ENCODE measurements at regions not wholly inside any gene's neighbourhood (a gene's known extent, or its start where the extent isn't known, plus 50 kb on each side); places are given as distances from the start of the nearest gene placed in this dataset.
"Not testable (repeated sequence)": the region's sequence is repeated elsewhere in the genome, so short reads cannot be mapped to it uniquely, and the experiment has no call there.

DNA sequence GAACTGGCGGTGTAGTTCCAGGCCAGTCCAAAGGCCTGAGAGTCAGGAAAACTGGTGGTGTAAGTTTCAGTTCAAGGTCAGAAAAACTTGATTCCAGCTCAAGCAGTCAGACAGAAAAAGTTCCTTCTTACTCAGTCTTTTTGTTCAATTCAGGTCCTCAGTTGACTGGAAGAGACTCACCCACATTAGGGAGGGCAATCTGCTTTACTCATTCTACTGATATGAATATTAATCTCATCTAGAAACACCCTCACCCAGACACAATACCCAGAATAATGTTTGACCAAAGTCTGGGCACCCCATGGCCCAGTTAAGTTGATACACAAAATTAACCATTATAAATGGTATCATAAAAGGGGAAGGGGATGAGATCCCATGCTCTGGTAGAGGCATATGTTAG is 50.1 kb upstream of the LTA4H start:
- DNase-seq (ENCODE audit: low read depth in 2 of 2), result no peak

DNA sequence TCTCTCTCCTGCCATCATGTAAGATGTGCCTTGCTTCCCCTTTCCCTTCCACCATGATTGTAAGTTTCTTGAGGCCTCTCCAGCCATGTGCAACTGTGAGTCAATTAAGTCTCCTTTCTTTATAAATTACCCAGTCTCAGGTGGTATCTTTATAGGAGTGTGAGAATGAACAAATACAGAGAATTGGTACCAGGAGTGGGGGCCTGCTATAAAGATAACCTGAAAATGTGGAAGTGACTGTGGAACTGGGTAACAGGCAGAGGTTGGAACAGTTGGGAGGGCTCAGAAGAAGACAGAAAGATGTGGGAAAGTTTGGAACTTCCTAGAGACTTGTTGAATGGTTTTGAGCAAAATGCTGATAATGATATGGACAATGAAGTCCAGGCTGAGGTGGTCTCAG is 50.8 kb upstream of the LTA4H start:
- not testable (repeated sequence) for DNase-seq (ENCODE audit: low read depth in 2 of 2)

GRCh38 chr12:96091833-96092232 is 56.4 kb upstream of the LTA4H start:
- DNase-seq (ENCODE audit: low read depth in 2 of 2), result no peak

- DNase-seq (ENCODE audit: low read depth in 2 of 2), result no peak
Measured at GRCh38 chr12:96093543-96094196, 58.3 kb upstream of the LTA4H start.

- no peak for DNase-seq (ENCODE audit: low read depth in 2 of 2)
Measured at GRCh38 chr12:96094201-96094600, 58.8 kb upstream of the LTA4H start.

DNA sequence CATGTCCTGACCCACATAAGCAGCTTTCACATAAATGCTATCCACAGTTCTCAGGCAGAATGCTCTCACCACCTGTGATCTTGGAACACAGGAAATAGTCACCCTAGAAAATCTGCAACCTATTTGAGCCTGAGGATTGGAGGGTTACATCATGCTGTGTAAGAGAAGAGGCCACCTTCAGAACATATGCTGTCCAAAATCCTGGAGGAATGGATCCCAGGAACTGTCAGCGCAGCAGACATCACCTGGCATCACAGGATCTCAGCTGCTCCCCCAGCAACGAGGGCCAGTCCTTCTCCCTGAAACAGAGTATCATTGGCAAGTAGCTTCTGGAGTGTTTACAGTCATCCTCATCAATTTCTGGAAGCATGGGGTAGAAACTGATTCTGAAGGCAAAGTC is 63.2 kb upstream of the LTA4H start:
- no peak for DNase-seq (ENCODE audit: low read depth in 2 of 2)

- DNase-seq (ENCODE audit: low read depth in 2 of 2), result no peak
Measured at GRCh38 chr12:96099421-96099820, 64.0 kb upstream of the LTA4H start.

DNA sequence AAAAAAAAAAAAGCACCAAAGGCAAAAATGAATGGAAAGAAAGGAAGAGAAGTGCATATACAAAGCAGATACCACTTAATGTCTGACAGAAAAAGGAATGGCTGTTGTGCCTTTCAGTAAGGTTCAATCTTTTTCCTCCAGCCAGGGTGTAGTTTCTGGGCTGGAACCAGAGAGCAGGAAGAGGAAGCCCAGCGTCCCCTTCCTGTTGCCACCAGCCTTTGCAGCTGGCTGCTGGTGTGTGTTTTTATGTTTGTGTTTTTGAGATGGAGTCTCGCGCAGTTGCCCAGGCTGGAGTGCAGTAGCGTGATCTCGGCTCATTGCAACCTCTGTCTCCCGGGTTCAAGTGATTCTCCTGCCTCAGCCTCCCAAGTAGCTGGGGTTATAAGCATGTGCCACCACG is 64.6 kb upstream of the LTA4H start:
- DNase-seq (ENCODE audit: low read depth in 2 of 2), result no peak

DNA sequence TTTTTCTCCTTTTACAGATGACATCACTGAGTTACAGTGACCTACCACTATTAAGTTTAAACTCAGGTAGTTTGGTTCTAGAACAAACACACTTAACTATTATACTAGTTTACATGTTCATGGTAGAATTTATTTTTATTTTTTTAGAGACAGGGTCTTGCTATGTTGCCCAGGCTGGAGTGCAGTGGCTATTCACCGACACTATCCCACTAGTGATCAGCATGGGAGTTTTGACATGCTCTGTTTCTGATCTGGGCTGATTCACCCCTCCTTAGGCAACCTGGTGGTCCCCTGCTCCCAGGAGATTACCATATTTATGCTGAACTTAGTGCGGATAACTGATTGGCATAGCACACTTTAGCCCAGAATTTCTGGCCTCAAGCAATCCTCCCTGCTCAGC is 66.4 kb upstream of the LTA4H start:
- DNase-seq (ENCODE audit: low read depth in 2 of 2), result no peak

- no peak for DNase-seq (ENCODE audit: low read depth in 2 of 2)
Measured at GRCh38 chr12:96103067-96103644, 67.8 kb upstream of the LTA4H start.

DNA sequence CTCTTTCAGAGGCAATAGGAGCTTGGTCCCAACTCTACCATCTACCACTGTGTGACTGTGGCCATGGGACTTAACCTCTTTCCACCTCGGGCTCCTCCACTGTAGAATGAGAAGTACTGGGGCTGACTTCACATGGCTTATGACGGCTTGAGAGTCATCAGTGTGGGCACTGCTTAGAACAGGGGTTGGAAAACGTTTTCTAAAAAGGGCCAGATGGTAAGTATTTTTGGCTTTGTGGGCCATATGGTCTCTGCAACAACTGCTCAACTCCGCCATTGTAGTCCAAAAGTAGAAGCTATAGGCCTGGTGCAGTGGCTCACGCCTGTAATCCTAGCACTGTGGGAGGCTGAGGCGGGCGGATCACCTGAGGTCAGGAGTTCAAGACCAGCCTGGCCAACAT is 69.2 kb upstream of the LTA4H start:
- no peak for DNase-seq (ENCODE audit: low read depth in 2 of 2)

DNA sequence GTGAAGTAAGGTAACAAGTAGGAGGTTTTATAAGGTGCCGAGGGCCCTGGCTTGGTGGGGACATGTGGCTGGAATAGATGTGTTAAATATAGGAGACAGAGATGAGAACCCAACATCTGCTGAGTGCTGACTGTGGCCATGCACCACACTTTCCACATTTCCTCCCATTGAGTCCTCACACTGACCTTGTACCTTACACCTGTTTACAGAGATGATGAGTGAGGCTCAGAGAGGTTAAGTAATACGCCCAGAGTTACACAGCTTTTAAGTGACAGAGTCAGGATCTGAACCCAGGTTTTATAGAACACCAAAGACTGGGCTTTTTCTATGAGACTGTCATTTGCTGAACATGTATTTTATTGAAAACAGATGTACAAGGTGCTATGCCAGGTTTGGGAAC is 70.8 kb upstream of the LTA4H start:
- no peak for DNase-seq (ENCODE audit: low read depth in 2 of 2)

DNA sequence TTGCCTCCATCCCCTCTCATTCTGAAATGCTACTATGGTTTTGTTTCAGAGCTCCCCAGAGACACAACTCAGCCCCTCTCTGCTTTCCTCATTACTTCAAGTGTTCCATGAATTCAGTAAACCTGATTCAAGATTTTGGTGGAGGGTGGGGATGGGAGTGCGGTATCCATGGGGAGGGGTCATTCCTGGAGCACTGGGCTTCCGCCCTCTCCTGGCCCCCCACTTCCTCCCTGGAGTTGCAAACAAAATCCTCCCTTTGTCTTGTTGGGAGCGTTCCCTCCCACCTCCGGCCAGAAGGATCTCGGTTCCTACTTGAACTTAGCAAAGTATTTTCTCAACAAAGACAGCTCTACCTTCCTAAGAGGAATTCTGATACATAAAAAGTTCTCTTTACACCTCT is 71.8 kb upstream of the LTA4H start:
- no peak for DNase-seq (ENCODE audit: low read depth in 2 of 2)

DNA sequence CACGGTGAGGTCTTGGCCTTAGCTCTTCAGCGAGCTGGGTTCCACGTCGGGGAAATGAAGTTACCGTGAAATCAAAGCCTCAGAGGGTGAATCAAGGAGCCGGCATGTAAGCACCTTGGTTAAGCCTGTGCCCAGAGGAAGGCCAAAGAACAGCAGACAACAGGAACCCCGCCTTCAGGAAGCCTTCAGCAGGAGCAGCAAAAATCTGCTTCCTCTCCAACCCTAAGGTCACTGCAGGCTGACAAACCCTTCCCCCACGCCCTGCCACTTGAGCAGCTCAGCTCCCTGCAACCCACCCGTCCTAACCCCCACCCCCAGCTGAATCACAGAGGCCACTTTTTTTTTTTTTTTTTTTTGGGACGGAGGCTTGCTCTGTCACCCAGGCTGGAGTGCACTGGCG is 72.9 kb upstream of the LTA4H start:
- DNase-seq (ENCODE audit: low read depth in 2 of 2), result peak in 1 of 2 donors; percentile 18

DNA sequence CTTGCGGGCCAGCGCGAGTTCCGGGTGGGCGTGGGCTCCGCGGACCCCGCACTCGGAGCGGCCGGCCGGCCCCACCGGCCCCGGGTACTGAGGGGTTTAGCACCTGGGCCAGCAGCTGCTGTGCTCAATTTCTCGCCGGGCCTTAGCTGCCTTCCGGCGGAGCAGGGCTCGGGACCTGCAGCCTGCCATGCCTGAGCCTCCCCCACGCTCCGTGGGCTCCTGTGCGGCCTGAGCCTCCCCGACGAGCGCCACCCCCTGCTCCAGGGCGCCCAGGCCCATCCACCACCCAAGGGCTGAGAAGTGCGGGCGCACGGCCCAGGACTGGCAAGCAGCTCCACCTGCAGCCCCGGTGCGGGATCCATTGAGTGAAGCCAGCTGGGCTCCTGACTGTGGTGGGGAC is 73.6 kb upstream of the LTA4H start:
- DNase-seq (ENCODE audit: low read depth in 2 of 2), result not testable (repeated sequence)

- no peak for DNase-seq (ENCODE audit: low read depth in 2 of 2)
Measured at GRCh38 chr12:96112733-96113132, 77.3 kb upstream of the LTA4H start.

- DNase-seq (ENCODE audit: low read depth in 2 of 2), result no peak
Measured at GRCh38 chr12:96117460-96117859, 76.7 kb upstream of the ELK3 start.

DNA sequence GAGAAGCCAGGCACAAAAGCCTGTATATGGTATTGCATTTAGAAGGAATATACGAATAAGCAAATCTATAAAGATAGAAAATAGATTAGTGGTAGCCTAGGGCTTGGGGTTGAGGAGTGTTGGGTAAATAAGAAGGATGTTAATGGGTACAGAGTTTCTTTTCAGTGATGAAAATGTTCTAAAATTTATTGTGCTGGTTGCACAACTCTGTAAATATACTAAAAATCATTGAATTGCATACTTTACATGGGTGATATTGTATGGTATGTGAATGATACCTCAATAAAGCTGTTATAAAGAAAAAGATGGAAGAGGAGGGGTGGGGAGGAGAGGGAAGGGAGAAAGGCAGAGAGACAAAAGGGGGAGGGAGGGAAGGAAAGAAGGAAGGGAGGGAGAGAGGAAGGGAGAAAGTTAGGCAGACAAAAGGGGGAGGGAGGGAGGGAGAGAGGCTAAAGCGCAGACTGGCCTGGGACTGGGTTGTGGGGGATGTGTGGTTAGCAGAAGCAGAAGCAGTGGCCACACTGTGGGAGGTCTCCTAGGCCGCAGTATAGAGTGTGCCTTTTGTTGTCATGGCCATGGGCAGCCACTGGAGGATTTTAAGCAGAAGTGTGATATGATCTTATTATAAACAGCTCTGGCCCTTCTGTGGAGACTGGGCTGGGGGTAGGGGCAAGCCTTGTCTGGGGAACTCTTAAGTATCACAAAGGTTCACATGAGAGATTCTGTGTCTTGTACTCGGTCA is 73.6 kb upstream of the ELK3 start:
- DNase-seq (ENCODE audit: low read depth in 2 of 2), result no peak

DNA sequence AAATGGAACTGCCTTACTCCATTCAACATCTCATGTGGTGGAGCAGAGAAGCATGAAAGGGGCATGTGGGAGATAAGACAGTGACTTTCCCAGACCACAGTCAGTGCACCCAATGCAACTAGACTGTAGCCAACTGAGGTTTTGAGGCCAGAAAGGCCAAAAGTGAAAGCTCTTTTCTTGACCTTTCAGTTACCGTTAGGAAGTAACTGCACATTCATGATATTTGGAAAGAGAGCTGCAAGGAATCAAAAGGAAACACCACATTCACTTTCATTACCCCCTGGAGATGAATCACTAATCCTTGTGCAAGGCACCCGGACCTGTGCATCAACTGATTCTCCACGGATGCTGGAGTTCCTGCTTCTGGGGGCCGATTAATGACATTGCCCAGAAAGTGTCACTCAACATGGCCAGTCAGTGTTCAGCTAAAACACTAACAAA is 72.9 kb upstream of the ELK3 start:
- DNase-seq (ENCODE audit: low read depth in 2 of 2), result no peak

DNA sequence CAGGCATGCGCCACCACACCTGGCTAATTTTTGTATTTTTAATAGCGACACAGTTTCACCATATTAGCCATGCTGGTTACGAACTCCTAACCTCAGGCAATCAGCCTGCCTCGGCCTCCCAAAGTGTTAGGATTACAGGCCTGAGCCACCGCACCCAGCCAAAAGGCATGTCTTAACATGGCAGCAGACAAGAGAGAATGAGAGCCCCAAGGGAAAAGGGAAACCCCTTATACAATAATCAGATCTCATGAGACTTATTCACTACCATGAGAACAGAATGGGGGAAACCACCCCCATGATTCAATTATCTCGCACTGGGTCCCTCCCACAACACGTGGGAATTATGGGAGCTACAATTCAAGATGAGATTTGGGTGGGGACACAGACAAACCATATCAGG is 65.9 kb upstream of the ELK3 start:
- not testable (repeated sequence) for DNase-seq (ENCODE audit: low read depth in 2 of 2)

DNA sequence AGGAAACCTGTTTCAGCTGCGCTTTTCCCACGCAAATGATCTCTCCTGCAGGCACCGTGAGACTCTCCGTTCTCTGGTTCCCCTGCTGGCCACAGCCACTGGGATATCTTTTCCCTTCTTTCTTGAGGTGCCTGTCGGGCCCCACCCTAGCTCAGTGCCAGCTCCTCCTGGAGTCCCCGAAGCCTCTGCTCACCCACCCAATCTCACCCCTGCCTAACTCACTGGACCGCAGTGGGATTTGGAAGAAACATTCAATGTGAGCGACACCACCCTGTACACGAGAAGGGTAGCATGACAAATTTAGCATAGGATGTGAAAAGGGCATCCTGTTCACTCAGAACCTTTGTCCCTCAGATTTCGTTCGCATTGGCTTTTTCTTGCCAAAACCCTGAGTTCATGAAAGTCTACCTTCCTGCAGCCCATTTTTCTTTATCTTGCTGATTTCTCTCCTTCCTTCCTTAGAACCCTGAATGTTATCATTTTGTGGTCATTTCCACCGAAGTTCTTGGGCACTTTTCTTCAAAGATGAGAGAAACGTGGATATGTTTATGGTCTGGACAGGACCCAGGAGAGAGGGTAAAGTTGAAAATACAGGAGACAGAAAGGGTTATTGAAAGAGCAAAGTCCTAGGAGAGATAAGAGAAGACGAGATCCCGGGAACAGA is 63.6 kb upstream of the ELK3 start:
- no peak for DNase-seq (ENCODE audit: low read depth in 2 of 2)

DNA sequence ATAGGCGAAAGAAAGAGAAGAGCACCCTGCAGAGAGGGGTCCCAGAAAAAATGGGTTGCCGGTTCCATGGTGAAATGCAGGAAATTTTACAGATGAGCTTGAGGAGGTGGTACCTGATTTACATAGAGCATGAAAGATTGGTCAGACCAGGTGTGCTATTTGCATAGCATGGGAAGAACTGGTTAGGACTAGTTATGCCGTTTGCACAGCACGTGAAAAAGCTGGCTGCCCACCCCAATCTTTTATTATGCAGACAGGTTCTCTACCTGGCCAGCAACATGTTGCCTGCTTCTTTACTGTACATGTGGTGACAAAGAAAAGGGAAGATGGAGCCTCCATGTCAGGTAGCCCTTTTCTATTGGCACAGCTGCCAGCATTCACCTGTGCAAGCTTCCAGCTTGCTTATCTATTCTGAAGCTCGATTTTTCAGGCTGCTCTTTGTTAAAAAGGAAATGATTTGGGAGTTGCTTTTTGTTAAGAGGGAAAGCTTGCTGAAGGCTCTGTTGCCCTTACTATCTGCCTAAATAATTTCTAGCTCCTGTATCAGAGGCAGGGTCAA is 62.9 kb upstream of the ELK3 start:
- DNase-seq (ENCODE audit: low read depth in 2 of 2), result no peak
